Muscle of arm (tissue), 1 donor: ENCODE measurements at regions not wholly inside any gene's neighbourhood (a gene's known extent, or its start where the extent isn't known, plus 50 kb on each side); places are given as distances from the start of the nearest gene placed in this dataset.
"Not testable (repeated sequence)": the region's sequence is repeated elsewhere in the genome, so short reads cannot be mapped to it uniquely, and the experiment has no call there.

Experiments
- DNase-seq: peaks from one replicate; pipeline ENCODE4 v3.0.0-alpha.2; 2013

DNA sequence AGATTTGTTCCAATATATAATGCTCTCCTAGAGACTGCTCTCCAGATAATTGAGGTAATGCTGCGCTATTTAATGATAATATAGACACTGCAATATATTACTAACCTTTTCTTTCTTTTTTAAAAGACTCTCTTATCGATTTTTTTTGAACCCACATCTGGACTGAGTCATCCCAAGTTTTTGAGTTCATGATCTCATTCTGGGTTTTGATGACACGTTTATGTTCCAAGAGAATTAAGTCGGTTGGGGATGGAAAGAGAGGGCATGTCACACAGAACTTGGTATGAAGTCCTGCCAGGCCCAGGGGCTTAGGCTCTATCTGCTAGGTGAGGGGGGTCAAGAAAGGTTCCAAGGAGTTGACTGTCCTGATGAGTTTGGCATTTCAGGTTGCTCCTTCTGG is 431.1 kb downstream of the MFSD1 start:
- DNase-seq: no peak

DNA sequence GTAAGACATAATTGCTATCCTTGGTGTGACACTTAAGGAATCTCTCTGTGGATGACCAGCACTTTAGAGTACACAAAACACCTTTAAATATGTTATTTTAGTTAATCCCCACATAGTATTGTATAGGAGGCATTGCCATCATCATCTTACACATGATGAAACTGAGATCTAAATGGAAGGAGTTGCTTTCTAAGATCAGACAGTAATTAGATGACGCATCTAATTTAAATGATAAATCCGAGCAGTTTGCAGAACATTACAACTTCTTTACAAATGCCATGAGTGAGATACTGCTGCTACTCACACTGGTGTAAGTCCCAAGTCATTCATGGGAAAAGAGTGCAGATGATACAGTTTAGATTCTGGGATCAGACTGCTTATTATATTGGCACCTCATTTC is 431.9 kb downstream of the MFSD1 start:
- no peak for DNase-seq

- DNase-seq: no peak
These were observed 432.5 kb downstream of the MFSD1 start for GRCh38 chr3:159234306-159234705.

DNA sequence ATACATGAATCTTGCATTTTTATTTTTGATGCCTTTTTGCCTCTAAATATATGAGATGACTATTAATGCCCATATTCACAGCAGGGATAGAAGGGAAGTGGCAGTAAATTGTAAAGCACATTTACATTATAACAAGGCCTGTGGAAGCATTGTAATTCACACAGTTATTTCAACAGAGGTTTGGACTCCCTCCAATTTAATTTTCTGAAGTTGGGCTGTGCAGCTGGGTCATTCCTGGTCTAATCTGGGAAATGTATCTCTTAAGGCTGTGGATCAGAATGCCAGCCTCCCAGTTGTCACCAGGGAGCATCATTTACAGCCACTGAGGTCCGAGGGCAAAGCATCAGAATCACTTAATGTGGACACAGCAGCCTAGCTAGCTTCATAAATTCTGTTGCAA is 434.5 kb downstream of the MFSD1 start:
- DNase-seq: no peak

DNA sequence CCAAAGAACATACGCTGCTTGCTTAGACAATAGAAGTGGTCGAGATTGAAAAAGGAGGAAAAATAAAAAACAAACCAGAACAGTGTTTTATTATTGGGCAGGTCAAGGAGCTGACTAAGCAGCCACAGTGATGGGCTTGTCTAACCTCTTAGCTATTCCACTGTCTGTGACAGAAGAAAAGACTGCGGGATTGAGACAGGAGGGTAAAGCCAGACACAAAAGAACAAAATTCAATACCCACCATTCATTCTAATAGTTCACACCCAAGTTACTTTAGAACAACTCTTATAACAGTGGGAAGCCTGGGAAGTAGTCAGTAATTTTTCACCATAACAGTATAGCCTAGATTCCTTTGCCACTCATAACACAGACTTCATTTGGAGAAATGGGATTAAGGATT is 435.4 kb downstream of the MFSD1 start:
- DNase-seq: no peak

DNA sequence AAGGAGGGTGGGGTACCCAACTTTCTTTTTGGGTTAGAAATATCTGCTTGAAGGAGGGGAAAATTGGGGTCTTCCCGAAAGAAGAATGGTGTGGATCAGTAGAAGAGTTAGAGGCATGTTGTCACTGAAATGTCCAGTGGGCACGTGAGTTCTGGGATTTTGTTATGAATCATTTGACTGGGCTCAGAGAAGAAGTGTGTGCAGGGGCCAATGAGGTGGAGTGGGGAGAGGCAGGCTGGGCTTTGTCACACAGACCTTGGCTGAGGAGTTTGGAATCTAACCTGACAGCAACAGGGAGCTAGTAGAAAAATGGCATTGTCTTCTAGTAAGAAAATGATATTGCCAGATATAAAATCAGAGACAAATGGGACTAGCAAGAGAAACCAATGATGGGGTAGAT is 436.8 kb downstream of the MFSD1 start:
- DNase-seq: no peak

GRCh38 chr3:159239059-159239458 is 437.2 kb downstream of the MFSD1 start:
- no peak for DNase-seq

DNA sequence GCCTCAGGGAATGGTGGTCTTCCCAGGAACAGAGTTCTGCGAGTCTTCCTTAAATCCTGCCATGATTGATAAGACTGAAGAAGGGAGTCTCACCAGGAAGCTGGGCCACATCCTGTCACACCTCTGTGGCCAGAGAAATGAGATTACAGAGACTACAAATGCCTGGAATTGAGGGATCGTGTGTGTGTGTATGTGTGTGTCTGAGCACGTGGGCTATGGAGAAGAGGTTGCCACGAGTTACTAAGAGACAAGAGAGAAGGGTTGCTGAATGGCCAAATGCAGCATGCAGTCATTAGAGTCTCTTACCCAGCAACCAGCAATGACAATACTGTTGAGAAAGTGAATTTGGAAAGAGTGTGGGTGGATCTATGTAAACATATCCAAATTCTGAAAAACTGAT is 443.1 kb downstream of the MFSD1 start:
- DNase-seq: no peak

DNA sequence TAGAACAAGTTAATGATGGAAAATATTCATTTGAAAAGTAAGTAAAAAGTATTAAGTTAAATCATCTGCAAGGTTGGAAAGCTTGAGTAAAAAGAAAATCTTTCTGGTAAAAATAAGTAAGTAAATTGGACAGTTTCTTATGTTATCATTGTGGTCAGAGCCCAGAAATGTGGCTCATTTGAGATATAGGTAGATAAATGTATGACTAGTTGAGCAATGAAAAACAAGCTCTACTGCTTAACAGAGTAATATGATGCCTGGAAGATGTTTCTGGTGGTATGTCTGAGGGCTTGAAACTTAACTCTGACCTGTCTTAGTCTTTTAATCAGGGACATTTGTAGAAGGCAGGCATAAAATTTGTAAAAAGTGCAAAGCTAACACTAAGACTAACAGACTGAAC is 444.0 kb downstream of the MFSD1 start:
- DNase-seq: no peak

- no peak for DNase-seq
These were observed 444.5 kb downstream of the MFSD1 start for GRCh38 chr3:159246385-159246784.

GRCh38 chr3:159249472-159250174 is 447.8 kb downstream of the MFSD1 start:
- DNase-seq: no peak

DNA sequence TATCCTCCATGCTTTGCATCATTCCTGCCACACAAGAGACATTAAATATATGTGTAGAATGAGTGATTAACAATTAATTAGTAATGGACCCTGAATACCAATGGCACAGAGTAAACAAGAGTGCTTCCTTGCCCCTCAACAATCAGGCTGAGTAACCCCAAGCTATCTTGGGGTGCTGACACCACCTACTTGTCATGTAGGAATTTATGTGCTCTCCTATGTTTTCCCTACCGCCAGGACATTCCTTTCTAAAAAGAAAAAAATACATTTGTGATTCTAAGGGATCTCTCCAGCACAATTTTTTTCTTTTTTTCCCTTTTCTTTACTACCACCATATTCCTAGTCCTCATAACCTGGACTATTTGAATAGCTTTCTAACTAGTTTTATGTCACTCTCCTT is 449.1 kb downstream of the MFSD1 start:
- no peak for DNase-seq

DNA sequence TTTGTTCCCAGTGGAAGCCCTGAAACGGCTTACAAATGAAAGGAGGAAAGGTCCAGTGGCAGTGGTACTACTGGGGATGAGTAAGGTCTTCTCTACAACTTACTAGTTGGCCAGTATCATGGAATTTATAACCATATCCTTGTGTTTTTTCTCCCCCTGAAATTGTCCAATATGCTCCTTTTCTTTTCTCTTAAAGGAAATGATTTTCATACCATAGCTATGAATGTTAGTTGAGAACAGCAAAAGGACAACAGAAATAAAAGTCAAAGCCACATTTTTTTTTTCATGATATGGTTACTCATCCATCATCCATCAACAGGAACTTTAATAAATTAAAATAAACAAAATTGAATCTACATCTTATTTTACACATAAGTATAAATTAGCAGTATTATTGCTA is 450.4 kb downstream of the MFSD1 start:
- DNase-seq: no peak

DNA sequence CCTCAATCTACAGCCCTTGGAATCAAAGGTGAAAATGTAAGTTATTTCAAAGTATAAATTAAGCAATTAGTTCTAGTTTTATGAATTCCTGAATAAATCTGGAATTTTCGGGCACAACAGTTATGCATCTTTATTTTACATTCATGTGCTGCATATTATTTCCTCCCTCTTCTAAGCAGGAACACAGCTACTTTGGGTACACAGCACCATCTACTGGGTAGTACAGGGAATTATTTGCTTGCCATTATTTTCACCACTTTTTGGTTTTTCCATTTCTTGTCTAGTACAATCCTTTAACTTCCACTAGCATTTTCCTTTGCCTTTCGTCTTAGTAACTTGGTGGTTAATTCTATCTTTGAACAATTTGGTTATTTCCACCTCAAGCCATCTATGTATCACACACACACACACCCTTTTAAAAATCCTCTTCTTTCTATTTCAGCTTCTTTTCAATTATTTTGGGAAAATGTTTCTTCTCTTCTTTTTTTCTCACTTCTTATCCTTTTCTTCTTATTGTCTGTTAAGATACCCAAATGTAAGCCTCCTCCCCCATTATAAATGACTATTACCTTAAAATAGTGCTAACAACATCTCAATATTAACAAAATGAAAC is 451.0 kb downstream of the MFSD1 start:
- DNase-seq: no peak

DNA sequence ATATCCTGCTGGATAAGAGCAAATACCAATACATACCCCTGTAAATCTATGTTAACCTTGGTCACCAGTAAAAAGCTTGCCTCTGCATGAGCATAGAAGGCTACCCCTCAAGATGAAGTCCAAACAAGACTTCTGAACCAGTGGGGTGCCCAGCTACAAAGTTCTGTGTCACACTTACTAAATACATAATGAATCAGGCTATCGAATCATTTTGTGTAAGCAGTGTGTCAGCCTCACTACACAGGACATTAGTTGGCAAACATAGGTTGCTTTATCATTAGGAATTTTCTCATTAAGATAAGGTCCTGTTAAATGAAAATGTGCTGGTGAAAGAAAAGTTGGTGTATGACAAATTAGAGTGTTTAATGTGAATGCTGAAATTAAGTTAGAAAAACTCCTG is 452.0 kb downstream of the MFSD1 start:
- DNase-seq: no peak

DNA sequence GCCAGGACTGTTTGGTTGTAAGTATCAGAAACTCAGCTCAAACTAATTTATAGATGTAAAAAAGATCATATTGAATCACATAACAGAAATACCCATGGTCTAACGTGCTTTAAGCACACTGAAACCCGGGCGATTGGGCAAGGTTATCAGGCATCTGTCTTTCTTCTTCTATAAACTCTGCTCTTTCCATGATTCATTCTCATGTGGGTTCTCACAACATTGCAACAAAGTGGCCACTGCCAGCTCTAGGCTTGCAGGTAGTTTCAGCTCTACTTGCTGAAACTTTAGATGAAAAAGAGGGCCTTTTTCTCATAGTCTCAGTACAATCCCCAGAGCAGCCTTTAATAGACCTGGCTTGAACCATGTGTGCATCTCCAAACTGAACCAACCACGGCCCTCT is 456.1 kb downstream of the MFSD1 start:
- DNase-seq: no peak

DNA sequence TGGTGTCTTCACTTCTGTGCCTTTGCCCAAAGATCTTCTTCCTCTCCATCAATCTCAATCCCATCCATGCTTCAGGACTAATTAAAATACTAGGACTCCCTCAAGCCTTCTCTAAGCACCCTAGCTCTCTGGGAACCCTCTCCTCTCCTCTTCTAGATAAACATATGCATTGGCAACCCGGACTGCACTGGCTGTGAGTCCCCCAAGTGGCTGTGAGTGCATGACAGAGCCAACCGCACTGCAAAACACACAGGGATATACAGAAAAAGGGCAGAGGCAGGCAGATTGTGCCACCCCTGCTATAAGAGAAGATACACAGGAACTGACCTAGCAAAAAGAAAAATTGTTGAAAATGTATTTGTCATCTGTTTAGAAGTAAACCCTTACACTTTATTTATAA is 457.1 kb downstream of the MFSD1 start:
- no peak for DNase-seq

DNA sequence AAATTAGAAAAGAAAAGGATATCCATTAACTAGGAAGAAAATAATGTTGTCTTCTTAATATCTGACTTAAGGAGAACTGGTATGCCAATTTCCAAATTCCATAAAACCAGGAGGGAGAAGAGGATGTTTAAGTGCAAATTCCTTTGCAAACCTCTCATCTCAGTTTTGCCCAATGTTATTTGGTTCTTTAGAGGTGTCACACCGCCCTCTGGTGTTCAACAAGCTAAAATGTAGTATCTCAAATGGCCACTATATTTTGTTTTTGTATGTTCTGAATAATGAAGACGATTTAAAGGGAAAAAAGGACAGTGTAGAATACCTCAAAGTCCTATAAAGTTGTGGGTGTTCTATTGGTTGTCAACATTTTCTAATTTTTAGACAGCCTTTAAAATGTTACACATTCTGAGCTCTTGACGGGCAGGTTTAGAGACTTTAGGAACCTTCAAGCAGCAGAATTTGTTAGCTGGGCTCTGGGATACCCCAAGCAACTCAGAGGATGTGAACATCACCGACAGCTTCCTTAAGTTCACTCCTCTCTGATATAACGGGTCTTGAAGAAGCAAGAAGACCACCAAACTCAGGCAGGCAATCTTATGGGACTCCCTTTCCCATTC is 458.3 kb downstream of the MFSD1 start:
- DNase-seq: peak; percentile 43

DNA sequence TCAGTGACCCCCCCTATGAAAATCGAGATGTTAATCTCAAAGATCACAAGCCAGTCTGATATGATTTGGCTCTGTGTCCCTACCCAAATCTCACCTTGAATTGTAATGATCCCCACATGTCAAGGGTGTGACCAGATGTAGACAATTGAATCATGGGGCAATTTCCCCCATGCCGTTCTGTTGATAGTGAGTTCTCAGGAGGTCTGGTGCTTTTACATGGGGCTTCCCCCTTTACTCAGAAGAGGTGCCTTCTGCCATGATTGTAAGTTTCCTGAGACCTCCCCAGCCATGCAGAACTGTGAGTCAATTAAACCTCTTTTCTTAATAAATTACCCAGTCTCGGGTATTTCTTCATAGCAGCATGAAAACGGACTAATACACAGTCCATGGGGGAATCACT is 459.5 kb downstream of the MFSD1 start:
- DNase-seq: not testable (repeated sequence)

DNA sequence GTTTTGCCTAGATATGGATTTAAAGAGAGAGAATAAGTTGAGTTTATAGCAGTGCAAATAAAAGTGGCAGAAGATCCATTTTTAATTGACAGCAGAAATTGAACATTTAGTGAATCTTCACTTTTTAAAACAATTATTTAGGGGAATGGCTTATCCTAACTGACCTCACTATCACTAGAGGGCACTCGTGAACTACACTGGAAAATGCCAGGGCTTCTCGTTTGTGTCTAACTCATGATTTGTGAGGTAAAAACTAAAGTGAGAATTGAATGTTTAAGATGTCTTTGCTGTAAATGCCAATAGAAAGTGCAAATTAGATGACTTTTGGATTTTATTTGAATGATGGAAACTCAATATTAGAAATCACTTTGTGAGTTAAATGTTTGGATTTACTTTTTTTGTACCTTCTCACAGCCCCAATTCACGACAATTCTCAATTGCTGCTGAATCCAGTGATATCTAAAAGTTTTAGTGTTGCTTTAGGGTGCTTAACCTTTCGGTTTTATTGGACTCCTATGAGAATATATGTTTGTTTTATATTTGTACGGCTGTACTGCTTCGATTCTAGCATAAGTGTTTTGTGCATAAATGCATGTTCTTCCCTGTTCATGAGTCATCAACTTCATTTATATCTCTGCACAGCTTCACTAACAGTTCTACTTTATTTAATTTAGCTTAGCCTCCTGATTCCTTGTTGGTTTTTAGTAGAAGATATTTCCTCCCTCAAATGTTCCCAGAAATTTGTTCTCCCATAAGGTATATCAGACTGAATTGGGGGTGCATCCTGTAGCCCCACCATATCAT is 462.1 kb downstream of the MFSD1 start:
- DNase-seq: peak; percentile 31

GRCh38 chr3:159265705-159266104 is 463.9 kb downstream of the MFSD1 start:
- no peak for DNase-seq

- DNase-seq: no peak
These were observed 464.9 kb downstream of the MFSD1 start for GRCh38 chr3:159266779-159267178.
